Activated naive CD8-positive, alpha-beta T cell treated with anti-CD3 and anti-CD28 coated beads, Interleukin-2, amount 50 U/mL, for 24 hours (primary cell): ENCODE measurements at regions not wholly inside any gene's neighbourhood (a gene's known extent, or its start where the extent isn't known, plus 50 kb on each side); places are given as distances from the start of the nearest gene placed in this dataset.

Source experiments
- ATAC-seq: fragments of 150-1000 bp; cut with Tn5 transposase; one replicate; pipeline ENCODE4 v1.10.0; 2021
- DNase-seq: peaks from one replicate; pipeline ENCODE4 v3.0.0; 2021
- H3K27ac Mint-ChIP-seq: one replicate; pipeline ENCODE4 v1.8.0; 2021; ENCODE audit warnings: mild to moderate bottlenecking, mixed read lengths
- H3K27me3 Mint-ChIP-seq: one replicate; pipeline ENCODE4 v1.8.0; 2021; ENCODE audit warnings: mixed read lengths
- H3K36me3 Mint-ChIP-seq: one replicate; pipeline ENCODE4 v1.8.0; 2021; ENCODE audit warnings: low read depth, mixed read lengths
- H3K4me1 Mint-ChIP-seq: one replicate; pipeline ENCODE4 v1.8.0; 2021; ENCODE audit warnings: mixed read lengths
- H3K4me3 Mint-ChIP-seq: one replicate; pipeline ENCODE4 v1.8.0; 2021; ENCODE audit warnings: mild to moderate bottlenecking, moderate library complexity, mixed read lengths
- H3K9me3 Mint-ChIP-seq: one replicate; pipeline ENCODE4 v1.8.0; 2021; ENCODE audit warnings: mixed read lengths

- H3K4me1 Mint-ChIP-seq: no peaks in the 10 kb centered on the region
- H3K27me3 Mint-ChIP-seq: no peaks in the 10 kb centered on the region
- no peaks in the 10 kb centered on the region for H3K36me3 Mint-ChIP-seq
- DNase-seq: no peak
- no peak overlapping the region for H3K27ac Mint-ChIP-seq
- no peak for ATAC-seq
- no peaks in the 10 kb centered on the region for H3K9me3 Mint-ChIP-seq
- no peak overlapping the region for H3K4me3 Mint-ChIP-seq
These were observed 215.9 kb upstream of the FAR2 start for GRCh38 chr12:28933176-28933575.

GRCh38 chr12:28933864-28934527 lies 215.1 kb upstream of the FAR2 start:
- Mint-ChIP-seq H3K27ac (no peak overlapping the region), H3K27me3 (no peaks in the 10 kb centered on the region), H3K4me1 (no peaks in the 10 kb centered on the region), H3K36me3 (no peaks in the 10 kb centered on the region), H3K9me3 (no peaks in the 10 kb centered on the region), H3K4me3 (no peak overlapping the region)
- DNase-seq (no peak), ATAC-seq (no peak)

- Mint-ChIP-seq H3K4me3 (no peak overlapping the region), H3K9me3 (no peaks in the 10 kb centered on the region), H3K4me1 (no peaks in the 10 kb centered on the region), H3K36me3 (no peaks in the 10 kb centered on the region), H3K27ac (no peak overlapping the region), H3K27me3 (no peaks in the 10 kb centered on the region)
- DNase-seq: no peak
- ATAC-seq: no peak
These were observed 212.9 kb upstream of the FAR2 start for GRCh38 chr12:28936221-28936620.

- no peaks in the 10 kb centered on the region for H3K4me1 Mint-ChIP-seq
- DNase-seq: no peak
- H3K9me3 Mint-ChIP-seq: no peaks in the 10 kb centered on the region
- no peak overlapping the region for H3K27ac Mint-ChIP-seq
- no peaks in the 10 kb centered on the region for H3K27me3 Mint-ChIP-seq
- H3K4me3 Mint-ChIP-seq: no peak overlapping the region
- no peak for ATAC-seq
- no peaks in the 10 kb centered on the region for H3K36me3 Mint-ChIP-seq
These were observed 212.4 kb upstream of the FAR2 start for GRCh38 chr12:28936711-28937110.

GRCh38 chr12:28937196-28937595 lies 211.9 kb upstream of the FAR2 start:
- ATAC-seq: no peak
- Mint-ChIP-seq H3K36me3 (no peaks in the 10 kb centered on the region), H3K4me1 (no peaks in the 10 kb centered on the region), H3K27ac (no peak overlapping the region), H3K9me3 (no peaks in the 10 kb centered on the region), H3K4me3 (no peak overlapping the region), H3K27me3 (no peaks in the 10 kb centered on the region)
- no peak for DNase-seq

- Mint-ChIP-seq H3K9me3 (no peaks in the 10 kb centered on the region), H3K4me3 (no peak overlapping the region), H3K4me1 (no peaks in the 10 kb centered on the region), H3K36me3 (no peaks in the 10 kb centered on the region), H3K27me3 (no peaks in the 10 kb centered on the region), H3K27ac (no peak overlapping the region)
- DNase-seq (no peak), ATAC-seq (no peak)
These were observed 211.0 kb upstream of the FAR2 start for GRCh38 chr12:28938056-28938455.

GRCh38 chr12:28938581-28939235 lies 210.4 kb upstream of the FAR2 start:
- Mint-ChIP-seq H3K9me3 (no peaks in the 10 kb centered on the region), H3K4me1 (no peaks in the 10 kb centered on the region), H3K27me3 (no peaks in the 10 kb centered on the region), H3K27ac (no peak overlapping the region), H3K36me3 (no peaks in the 10 kb centered on the region), H3K4me3 (no peak overlapping the region)
- no peak for DNase-seq
- no peak for ATAC-seq

GRCh38 chr12:28939427-28939826 lies 209.7 kb upstream of the FAR2 start:
- no peaks in the 10 kb centered on the region for H3K4me1 Mint-ChIP-seq
- no peak overlapping the region for H3K4me3 Mint-ChIP-seq
- DNase-seq (no peak), ATAC-seq (no peak)
- H3K27ac Mint-ChIP-seq: no peak overlapping the region
- no peaks in the 10 kb centered on the region for H3K36me3 Mint-ChIP-seq
- no peaks in the 10 kb centered on the region for H3K27me3 Mint-ChIP-seq
- no peaks in the 10 kb centered on the region for H3K9me3 Mint-ChIP-seq

GRCh38 chr12:28941248-28941647 lies 207.8 kb upstream of the FAR2 start:
- no peaks in the 10 kb centered on the region for H3K27me3 Mint-ChIP-seq
- no peaks in the 10 kb centered on the region for H3K4me1 Mint-ChIP-seq
- no peak for ATAC-seq
- H3K36me3 Mint-ChIP-seq: no peaks in the 10 kb centered on the region
- H3K27ac Mint-ChIP-seq: no peak overlapping the region
- no peaks in the 10 kb centered on the region for H3K9me3 Mint-ChIP-seq
- DNase-seq: no peak
- no peak overlapping the region for H3K4me3 Mint-ChIP-seq

GRCh38 chr12:28946361-28946760 lies 202.7 kb upstream of the FAR2 start:
- Mint-ChIP-seq H3K36me3 (no peaks in the 10 kb centered on the region), H3K27me3 (no peaks in the 10 kb centered on the region), H3K9me3 (no peaks in the 10 kb centered on the region), H3K27ac (no peak overlapping the region), H3K4me3 (no peak overlapping the region), H3K4me1 (no peaks in the 10 kb centered on the region)
- DNase-seq: no peak
- no peak for ATAC-seq

- no peaks in the 10 kb centered on the region for H3K9me3 Mint-ChIP-seq
- H3K27me3 Mint-ChIP-seq: no peaks in the 10 kb centered on the region
- ATAC-seq (no peak), DNase-seq (no peak)
- no peak overlapping the region for H3K4me3 Mint-ChIP-seq
- H3K27ac Mint-ChIP-seq: no peak overlapping the region
- no peaks in the 10 kb centered on the region for H3K4me1 Mint-ChIP-seq
- no peaks in the 10 kb centered on the region for H3K36me3 Mint-ChIP-seq
These were observed 200.4 kb upstream of the FAR2 start for GRCh38 chr12:28948685-28949084.

- H3K27me3 Mint-ChIP-seq: no peaks in the 10 kb centered on the region
- H3K27ac Mint-ChIP-seq: no peak overlapping the region
- no peaks in the 10 kb centered on the region for H3K4me1 Mint-ChIP-seq
- no peak for DNase-seq
- no peak for ATAC-seq
- no peaks in the 10 kb centered on the region for H3K36me3 Mint-ChIP-seq
- no peaks in the 10 kb centered on the region for H3K9me3 Mint-ChIP-seq
- H3K4me3 Mint-ChIP-seq: no peak overlapping the region
These were observed 199.9 kb upstream of the FAR2 start for GRCh38 chr12:28949184-28949583.

- DNase-seq (no peak), ATAC-seq (no peak)
- no peaks in the 10 kb centered on the region for H3K27me3 Mint-ChIP-seq
- no peaks in the 10 kb centered on the region for H3K9me3 Mint-ChIP-seq
- no peak overlapping the region for H3K27ac Mint-ChIP-seq
- H3K4me3 Mint-ChIP-seq: no peak overlapping the region
- H3K4me1 Mint-ChIP-seq: no peaks in the 10 kb centered on the region
- no peaks in the 10 kb centered on the region for H3K36me3 Mint-ChIP-seq
These were observed 199.0 kb upstream of the FAR2 start for GRCh38 chr12:28950049-28950448.

- DNase-seq (no peak), ATAC-seq (no peak)
- Mint-ChIP-seq H3K27me3 (no peaks in the 10 kb centered on the region), H3K4me3 (no peak overlapping the region), H3K9me3 (no peaks in the 10 kb centered on the region), H3K4me1 (no peaks in the 10 kb centered on the region), H3K36me3 (no peaks in the 10 kb centered on the region), H3K27ac (no peak overlapping the region)
These were observed 197.1 kb upstream of the FAR2 start for GRCh38 chr12:28951935-28952334.

- ATAC-seq (no peak), DNase-seq (no peak)
- no peaks in the 10 kb centered on the region for H3K27me3 Mint-ChIP-seq
- H3K36me3 Mint-ChIP-seq: no peaks in the 10 kb centered on the region
- H3K27ac Mint-ChIP-seq: no peak overlapping the region
- H3K9me3 Mint-ChIP-seq: no peaks in the 10 kb centered on the region
- H3K4me3 Mint-ChIP-seq: no peak overlapping the region
- no peaks in the 10 kb centered on the region for H3K4me1 Mint-ChIP-seq
These were observed 194.7 kb upstream of the FAR2 start for GRCh38 chr12:28954333-28954732.

GRCh38 chr12:28955491-28955890 lies 193.6 kb upstream of the FAR2 start:
- Mint-ChIP-seq H3K4me3 (no peak overlapping the region), H3K36me3 (no peaks in the 10 kb centered on the region)
- no peak for ATAC-seq

More at GRCh38 chr12:28955491-28955890, 193.6 kb upstream of the FAR2 start:
- no peaks in the 10 kb centered on the region for H3K4me1 Mint-ChIP-seq
- no peak for DNase-seq
- H3K27ac Mint-ChIP-seq: no peak overlapping the region
- peaks cover 4% of the 10 kb centered on the region for H3K9me3 Mint-ChIP-seq
- H3K27me3 Mint-ChIP-seq: no peaks in the 10 kb centered on the region
